Panc1 (cell line): ENCODE measurements at regions not wholly inside any gene's neighbourhood (a gene's known extent, or its start where the extent isn't known, plus 50 kb on each side); places are given as distances from the start of the nearest gene placed in this dataset.

ENCODE experiments used
- POLR2AphosphoS5 ChIP-seq: IDR thresholded peaks from 2 replicates; pipeline ENCODE4 v1.6.1; 2012; ENCODE audit warnings: mild to moderate bottlenecking, low read depth, low read length, moderate library complexity
- SIN3A ChIP-seq: IDR thresholded peaks from 2 replicates; pipeline ENCODE4 v1.6.1; 2012; ENCODE audit warnings: low read depth, mild to moderate bottlenecking, low read length, moderate library complexity, borderline replicate concordance; ENCODE audit not compliant: insufficient read depth
- TF ChIP-seq, protein P1 (sequence below): fragments of 450-650 bp; IDR thresholded peaks from 2 replicates; pipeline ENCODE4 v1.5.1; 2017; ENCODE audit warnings: mild to moderate bottlenecking

DNA sequence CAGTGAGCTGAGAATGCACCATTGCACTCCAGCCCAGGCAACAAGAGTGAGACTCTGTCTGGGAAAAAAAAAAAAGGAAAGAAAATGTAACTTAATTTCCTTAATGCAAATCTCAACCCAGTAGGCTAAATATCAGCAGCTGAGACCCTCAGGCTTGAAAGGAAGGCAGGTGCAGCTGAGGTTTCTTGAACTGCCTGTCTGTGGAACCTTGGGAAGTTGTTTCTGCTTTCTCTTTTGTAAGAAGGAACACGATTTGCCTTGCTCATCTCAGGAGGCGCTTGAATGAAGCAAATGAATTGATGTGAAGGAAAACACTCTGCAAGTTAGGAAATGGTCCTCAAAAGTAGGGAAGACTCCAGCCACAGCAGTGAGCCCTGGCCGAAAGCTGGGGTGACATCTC, 143.3 kb downstream of the IRX1 start:
- TF ChIP-seq, protein P1, sequence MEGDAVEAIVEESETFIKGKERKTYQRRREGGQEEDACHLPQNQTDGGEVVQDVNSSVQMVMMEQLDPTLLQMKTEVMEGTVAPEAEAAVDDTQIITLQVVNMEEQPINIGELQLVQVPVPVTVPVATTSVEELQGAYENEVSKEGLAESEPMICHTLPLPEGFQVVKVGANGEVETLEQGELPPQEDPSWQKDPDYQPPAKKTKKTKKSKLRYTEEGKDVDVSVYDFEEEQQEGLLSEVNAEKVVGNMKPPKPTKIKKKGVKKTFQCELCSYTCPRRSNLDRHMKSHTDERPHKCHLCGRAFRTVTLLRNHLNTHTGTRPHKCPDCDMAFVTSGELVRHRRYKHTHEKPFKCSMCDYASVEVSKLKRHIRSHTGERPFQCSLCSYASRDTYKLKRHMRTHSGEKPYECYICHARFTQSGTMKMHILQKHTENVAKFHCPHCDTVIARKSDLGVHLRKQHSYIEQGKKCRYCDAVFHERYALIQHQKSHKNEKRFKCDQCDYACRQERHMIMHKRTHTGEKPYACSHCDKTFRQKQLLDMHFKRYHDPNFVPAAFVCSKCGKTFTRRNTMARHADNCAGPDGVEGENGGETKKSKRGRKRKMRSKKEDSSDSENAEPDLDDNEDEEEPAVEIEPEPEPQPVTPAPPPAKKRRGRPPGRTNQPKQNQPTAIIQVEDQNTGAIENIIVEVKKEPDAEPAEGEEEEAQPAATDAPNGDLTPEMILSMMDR = no peak
- TF ChIP-seq POLR2AphosphoS5 = no peak
- TF ChIP-seq SIN3A = no peak
